Mesendoderm (in vitro differentiated cells): ENCODE measurements at regions not wholly inside any gene's neighbourhood (a gene's known extent, or its start where the extent isn't known, plus 50 kb on each side); places are given as distances from the start of the nearest gene placed in this dataset.

Experiments
- DNase-seq: peaks from one replicate; pipeline ENCODE4 v3.0.0; 2013
- H2AK5ac ChIP-seq: 2 replicates; pipeline ENCODE4 v1.6.1; 2013; ENCODE audit warnings: low read length, inconsistent platforms
- H2BK120ac ChIP-seq: 2 replicates; pipeline ENCODE4 v1.6.1; 2013; ENCODE audit warnings: low read depth, mild to moderate bottlenecking, low read length, moderate library complexity, mixed read lengths
- H2BK15ac ChIP-seq: replicated peaks from 2 replicates; pipeline ENCODE4 v1.6.1; 2013; ENCODE audit warnings: low read depth, mild to moderate bottlenecking, moderate library complexity
- H2BK5ac ChIP-seq: 2 replicates; pipeline ENCODE4 v1.6.1; 2013; ENCODE audit warnings: low read length, inconsistent platforms
- H3K18ac ChIP-seq: 2 replicates; pipeline ENCODE4 v1.6.1; 2013; ENCODE audit warnings: mild to moderate bottlenecking, low read length, mixed read lengths
- H3K23ac ChIP-seq: one replicate; pipeline ENCODE4 v1.6.1; 2013; ENCODE audit warnings: low read length
- H3K27ac ChIP-seq: 2 replicates; pipeline ENCODE4 v1.5.1; 2013; ENCODE audit warnings: low read depth, mild to moderate bottlenecking, inconsistent platforms, low read length, moderate library complexity
- H3K27me3 ChIP-seq: 2 replicates; pipeline ENCODE4 v1.6.1; 2013; ENCODE audit warnings: low read length, control low read depth, mild to moderate bottlenecking, inconsistent platforms; ENCODE audit not compliant: insufficient read depth, poor library complexity
- H3K36me3 ChIP-seq: 2 replicates; pipeline ENCODE4 v1.6.1; 2013; ENCODE audit warnings: low read length, inconsistent platforms; ENCODE audit not compliant: control insufficient read depth, insufficient read depth
- H3K4ac ChIP-seq: one replicate; pipeline ENCODE4 v1.6.1; 2013; ENCODE audit warnings: low read depth, mild to moderate bottlenecking, low read length, moderate library complexity
- H3K4me1 ChIP-seq: 2 replicates; pipeline ENCODE4 v1.6.1; 2013; ENCODE audit warnings: low read depth, low read length, inconsistent platforms; ENCODE audit not compliant: control insufficient read depth
- H3K4me2 ChIP-seq: 2 replicates; pipeline ENCODE4 v1.6.1; 2013; ENCODE audit warnings: low read length
- H3K4me3 ChIP-seq: 2 replicates; pipeline ENCODE4 v1.5.1; 2013; ENCODE audit warnings: mild to moderate bottlenecking, low read length
- H3K56ac ChIP-seq: one replicate; pipeline ENCODE4 v1.6.1; 2013; ENCODE audit warnings: low read length
- H3K79me1 ChIP-seq: 2 replicates; pipeline ENCODE4 v1.6.1; 2013; ENCODE audit warnings: low read length, inconsistent platforms
- H3K79me2 ChIP-seq: 2 replicates; pipeline ENCODE4 v1.6.1; 2013; ENCODE audit warnings: mild to moderate bottlenecking, low read length; ENCODE audit not compliant: control insufficient read depth, insufficient read depth
- H3K9ac ChIP-seq: 2 replicates; pipeline ENCODE4 v1.6.1; 2013; ENCODE audit warnings: low read length, inconsistent platforms
- H4K5ac ChIP-seq: one replicate; pipeline ENCODE4 v1.6.1; 2013; ENCODE audit warnings: low read length
- H4K8ac ChIP-seq: one replicate; pipeline ENCODE4 v1.6.1; 2013; ENCODE audit warnings: low read depth, mild to moderate bottlenecking, control low read depth, low read length, moderate library complexity
- WGBS: extraction: QIAGEN DNeasy Blood & Tissue Kit; methylation state at CpG from one replicate; pipeline ENCODE4 v1.1.7; 2013; ENCODE audit warnings: low lambda C conversion rate, missing lambda C conversion rate; ENCODE audit not compliant: insufficient coverage; ENCODE audit errors: extremely low coverage; 5-methylcytosine and 5-hydroxymethylcytosine counted together

DNA sequence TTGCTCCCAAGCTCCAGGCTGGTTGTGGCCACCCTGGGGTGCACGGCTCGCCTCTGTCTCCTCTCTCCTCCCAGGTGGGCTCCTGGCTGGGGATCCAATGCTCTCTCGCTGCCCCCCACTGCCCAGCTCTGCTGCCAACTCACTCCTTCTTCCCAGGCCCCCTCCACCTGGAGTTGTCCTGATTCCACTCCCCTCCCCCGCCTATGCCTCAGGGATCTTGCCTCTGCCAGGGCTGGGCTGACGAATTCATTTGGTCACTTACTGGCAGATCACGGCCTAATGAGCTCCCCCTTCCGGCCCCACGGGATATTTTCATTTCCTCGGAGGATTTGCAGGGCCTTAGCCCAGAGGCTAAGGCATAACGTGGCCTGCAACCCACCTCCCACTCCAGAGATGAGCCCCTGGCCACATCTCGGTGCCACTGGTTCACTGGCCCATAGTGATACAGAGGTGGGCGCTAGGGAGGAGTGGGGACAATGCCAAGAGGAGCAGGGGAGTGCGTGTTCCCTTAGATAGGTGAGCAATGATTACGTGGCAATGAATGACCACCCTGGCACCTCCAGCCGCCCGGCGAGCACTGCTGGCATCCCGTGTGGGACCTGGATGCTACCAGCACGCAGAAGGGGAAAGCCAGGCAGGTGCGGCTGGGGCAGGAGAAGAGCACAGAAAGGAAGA is 344.6 kb upstream of the SHH start:
- WGBS: no CpG with 5 or more reads among the region's 20 CpGs
- no peaks in the 10 kb centered on the region for H3K79me1 ChIP-seq
- no peaks in the 10 kb centered on the region for H3K36me3 ChIP-seq
- H2AK5ac ChIP-seq: no peak overlapping the region
- DNase-seq: peak; percentile 74
- no peak overlapping the region for H3K56ac ChIP-seq
- H4K8ac ChIP-seq: no peak overlapping the region
- no peak overlapping the region for H3K9ac ChIP-seq
- no peak overlapping the region for H2BK15ac ChIP-seq
- H3K27me3 ChIP-seq: no peaks in the 10 kb centered on the region
- no peak overlapping the region for H3K4me2 ChIP-seq
- no peak overlapping the region for H2BK120ac ChIP-seq
- no peak overlapping the region for H3K23ac ChIP-seq
- no peak overlapping the region for H2BK5ac ChIP-seq
- H3K4me1 ChIP-seq: no peaks in the 10 kb centered on the region
- H3K79me2 ChIP-seq: no peaks in the 10 kb centered on the region
- H3K18ac ChIP-seq: no peak overlapping the region
- no peak overlapping the region for H4K5ac ChIP-seq
- no peak overlapping the region for H3K27ac ChIP-seq
- H3K4me3 ChIP-seq: no peak overlapping the region
- no peak overlapping the region for H3K4ac ChIP-seq

DNA sequence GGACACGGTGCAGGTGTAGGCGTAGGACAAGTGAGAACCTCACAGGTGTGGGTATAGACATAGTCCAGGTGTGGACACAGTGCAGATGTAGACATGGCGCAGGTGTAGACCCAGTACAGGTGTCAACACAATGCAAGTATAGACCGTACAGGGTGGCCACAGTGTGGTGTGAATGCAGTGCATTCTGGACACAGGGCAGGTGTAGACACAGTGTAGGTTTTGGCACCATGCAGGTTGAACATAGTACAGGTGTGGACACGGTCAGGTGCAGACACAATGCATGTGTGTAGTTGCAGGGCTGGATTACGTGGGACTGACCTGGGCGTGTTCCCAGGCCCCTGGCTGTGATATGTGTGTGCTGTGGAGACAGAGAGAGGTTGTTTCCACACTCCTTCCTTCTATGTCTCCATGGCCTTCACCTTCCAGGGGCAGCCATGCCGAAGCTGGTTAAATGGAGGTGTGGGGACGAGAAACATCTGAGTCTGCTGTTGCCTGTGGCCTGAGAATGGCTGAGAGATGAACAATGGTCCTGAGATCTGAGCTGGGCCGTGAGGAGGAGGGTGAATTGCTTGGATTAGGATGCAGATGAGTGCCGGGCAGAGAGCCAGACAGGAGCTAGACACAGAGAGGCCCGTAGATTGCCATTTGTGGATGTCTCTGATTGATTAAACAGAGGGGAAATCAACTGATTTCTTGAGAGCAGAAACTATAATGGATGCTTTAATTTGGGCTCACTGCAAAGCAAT is 343.9 kb upstream of the SHH start:
- Histone ChIP-seq H2BK15ac (no peak overlapping the region), H3K56ac (no peak overlapping the region), H3K4me1 (no peaks in the 10 kb centered on the region), H2BK120ac (no peak overlapping the region), H3K36me3 (no peaks in the 10 kb centered on the region), H4K8ac (no peak overlapping the region), H3K79me1 (no peaks in the 10 kb centered on the region), H2BK5ac (no peak overlapping the region), H4K5ac (no peak overlapping the region), H3K4me2 (no peak overlapping the region), H3K79me2 (no peaks in the 10 kb centered on the region), H3K27ac (no peak overlapping the region), H3K23ac (no peak overlapping the region), H2AK5ac (no peak overlapping the region), H3K18ac (no peak overlapping the region), H3K9ac (no peak overlapping the region), H3K27me3 (no peaks in the 10 kb centered on the region), H3K4ac (no peak overlapping the region), H3K4me3 (no peak overlapping the region)
- WGBS: no CpG with 5 or more reads among the region's 12 CpGs
- DNase-seq: no peak

DNA sequence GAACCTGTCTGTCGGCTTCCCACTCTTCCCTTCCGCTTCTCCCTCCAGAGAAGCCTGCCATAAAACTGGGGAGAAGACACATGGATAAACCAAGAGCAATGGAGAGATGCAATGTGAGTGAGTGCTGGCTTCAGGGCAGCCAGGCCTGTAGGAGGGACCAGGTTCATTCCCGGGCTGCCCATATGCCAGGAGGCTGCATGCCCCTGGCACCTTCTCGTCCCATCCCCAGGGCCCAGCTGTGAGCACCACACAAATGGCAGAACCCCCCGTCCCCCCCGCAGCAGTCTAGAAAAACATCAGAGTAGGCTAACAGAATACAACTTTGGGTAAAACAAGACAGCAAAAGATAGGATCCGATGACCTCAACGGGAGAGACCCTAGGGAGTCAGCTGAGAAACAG is 341.3 kb upstream of the SHH start:
- H3K4me3 ChIP-seq: no peak overlapping the region
- H4K5ac ChIP-seq: no peak overlapping the region
- no CpG with 5 or more reads among the region's 8 CpGs for WGBS
- no peak overlapping the region for H2BK120ac ChIP-seq
- H3K18ac ChIP-seq: no peak overlapping the region
- H3K27me3 ChIP-seq: no peaks in the 10 kb centered on the region
- no peaks in the 10 kb centered on the region for H3K36me3 ChIP-seq
- no peaks in the 10 kb centered on the region for H3K79me2 ChIP-seq
- no peak for DNase-seq
- no peak overlapping the region for H3K4me2 ChIP-seq
- no peak overlapping the region for H3K23ac ChIP-seq
- no peak overlapping the region for H4K8ac ChIP-seq
- H2BK15ac ChIP-seq: no peak overlapping the region
- no peak overlapping the region for H3K27ac ChIP-seq
- H3K4me1 ChIP-seq: no peaks in the 10 kb centered on the region
- H2BK5ac ChIP-seq: no peak overlapping the region
- no peak overlapping the region for H3K4ac ChIP-seq
- no peak overlapping the region for H2AK5ac ChIP-seq
- no peak overlapping the region for H3K9ac ChIP-seq
- H3K56ac ChIP-seq: no peak overlapping the region
- H3K79me1 ChIP-seq: no peaks in the 10 kb centered on the region

GRCh38 chr7:156152390-156152789 is 340.1 kb upstream of the SHH start:
- no peak overlapping the region for H2BK15ac ChIP-seq
- no peak overlapping the region for H2BK120ac ChIP-seq
- no peak overlapping the region for H3K4me3 ChIP-seq
- H3K4me1 ChIP-seq: no peaks in the 10 kb centered on the region
- no CpG with 5 or more reads among the region's 6 CpGs for WGBS
- H3K27ac ChIP-seq: no peak overlapping the region
- H3K56ac ChIP-seq: no peak overlapping the region
- no peak overlapping the region for H3K9ac ChIP-seq
- H3K4ac ChIP-seq: no peak overlapping the region
- H3K4me2 ChIP-seq: no peak overlapping the region
- H2AK5ac ChIP-seq: no peak overlapping the region
- H3K18ac ChIP-seq: no peak overlapping the region
- no peak overlapping the region for H2BK5ac ChIP-seq
- H3K79me1 ChIP-seq: no peaks in the 10 kb centered on the region
- no peaks in the 10 kb centered on the region for H3K27me3 ChIP-seq
- no peak overlapping the region for H4K8ac ChIP-seq
- H4K5ac ChIP-seq: no peak overlapping the region
- no peaks in the 10 kb centered on the region for H3K79me2 ChIP-seq
- H3K23ac ChIP-seq: no peak overlapping the region
- no peak for DNase-seq
- H3K36me3 ChIP-seq: no peaks in the 10 kb centered on the region

DNA sequence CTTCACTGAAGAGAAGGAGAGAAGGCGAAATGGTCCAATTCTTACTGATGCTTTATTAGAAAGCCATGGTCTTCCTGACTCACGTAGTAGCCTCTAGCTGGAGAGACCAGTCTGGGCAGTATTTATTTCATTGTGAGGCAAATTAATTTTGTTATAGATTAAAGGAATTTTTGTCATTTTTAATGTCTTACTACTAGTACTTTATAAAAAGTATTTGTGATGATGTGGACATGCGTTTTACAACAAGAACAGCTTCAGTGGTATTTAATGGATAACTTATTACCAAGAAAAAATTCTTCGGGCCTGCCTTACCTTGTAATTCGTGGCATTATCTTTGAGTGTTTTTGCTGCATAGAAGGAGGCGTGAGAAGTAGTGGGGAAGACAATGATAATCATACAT is 339.4 kb upstream of the SHH start:
- DNase-seq: no peak

More for the DNA sequence above, 339.4 kb upstream of the SHH start:
- H3K9ac ChIP-seq: no peak overlapping the region
- H3K23ac ChIP-seq: no peak overlapping the region
- WGBS: no CpG with 5 or more reads among the region's 6 CpGs
- no peak overlapping the region for H3K4ac ChIP-seq
- no peak overlapping the region for H4K5ac ChIP-seq
- H3K4me3 ChIP-seq: no peak overlapping the region
- no peak overlapping the region for H2BK5ac ChIP-seq
- no peak overlapping the region for H3K56ac ChIP-seq
- H4K8ac ChIP-seq: no peak overlapping the region
- no peaks in the 10 kb centered on the region for H3K4me1 ChIP-seq
- H2BK120ac ChIP-seq: no peak overlapping the region
- no peak overlapping the region for H3K18ac ChIP-seq
- H3K79me2 ChIP-seq: no peaks in the 10 kb centered on the region
- H2AK5ac ChIP-seq: no peak overlapping the region
- H3K27ac ChIP-seq: no peak overlapping the region
- H2BK15ac ChIP-seq: no peak overlapping the region
- H3K79me1 ChIP-seq: no peaks in the 10 kb centered on the region
- no peaks in the 10 kb centered on the region for H3K36me3 ChIP-seq
- no peak overlapping the region for H3K4me2 ChIP-seq
- H3K27me3 ChIP-seq: no peaks in the 10 kb centered on the region
